ENCODE measurements at regions not wholly inside any gene's neighbourhood (a gene's known extent, or its start where the extent isn't known, plus 50 kb on each side); places are given as distances from the start of the nearest gene placed in this dataset.
"Not testable (repeated sequence)": the region's sequence is repeated elsewhere in the genome, so short reads cannot be mapped to it uniquely, and the experiment has no call there.

GRCh38 chr10:20601941-20602461 lies 295.1 kb downstream of the NEBL start:
- Histone ChIP-seq H3K27me3 (ENCODE audit: control insufficient read depth in 3 of 3, insufficient read depth in 3 of 3, low read length in 3 of 3) (no peaks in the 10 kb centered on the region), H3K9ac (ENCODE audit: low read depth in 1 of 3, low read length in 3 of 3) (no peak overlapping the region), H3K4me1 (ENCODE audit: control insufficient read depth in 3 of 3, insufficient read depth in 3 of 3, low read length in 3 of 3) (no peaks in the 10 kb centered on the region), H3K27ac (ENCODE audit: low read depth, low read length) (no peak overlapping the region), H3K4me3 (ENCODE audit: low read length in 3 of 3) (no peak overlapping the region), H3K9me3 (ENCODE audit: control insufficient read depth in 3 of 3, low read length in 3 of 3) (no peaks in the 10 kb centered on the region), H3K36me3 (ENCODE audit: control insufficient read depth in 3 of 3, insufficient read depth in 3 of 3, low read length in 3 of 3) (no peaks in the 10 kb centered on the region)

GRCh38 chr10:20598590-20598989 lies 298.5 kb downstream of the NEBL start:
- Histone ChIP-seq H3K4me1 (ENCODE audit: control insufficient read depth in 3 of 3, insufficient read depth in 3 of 3, low read length in 3 of 3) (no peaks in the 10 kb centered on the region), H3K27ac (ENCODE audit: low read depth, low read length) (no peak overlapping the region), H3K9me3 (ENCODE audit: control insufficient read depth in 3 of 3, low read length in 3 of 3) (no peaks in the 10 kb centered on the region), H3K4me3 (ENCODE audit: low read length in 3 of 3) (no peak overlapping the region), H3K36me3 (ENCODE audit: control insufficient read depth in 3 of 3, insufficient read depth in 3 of 3, low read length in 3 of 3) (no peaks in the 10 kb centered on the region), H3K9ac (ENCODE audit: low read depth in 1 of 3, low read length in 3 of 3) (no peak overlapping the region), H3K27me3 (ENCODE audit: control insufficient read depth in 3 of 3, insufficient read depth in 3 of 3, low read length in 3 of 3) (no peaks in the 10 kb centered on the region)

- H3K4me1 ChIP-seq (ENCODE audit: control insufficient read depth in 3 of 3, insufficient read depth in 3 of 3, low read length in 3 of 3): no peaks in the 10 kb centered on the region
- no peaks in the 10 kb centered on the region for H3K27me3 ChIP-seq (ENCODE audit: control insufficient read depth in 3 of 3, insufficient read depth in 3 of 3, low read length in 3 of 3)
- H3K9ac ChIP-seq (ENCODE audit: low read depth in 1 of 3, low read length in 3 of 3): no peak overlapping the region
- no peaks in the 10 kb centered on the region for H3K36me3 ChIP-seq (ENCODE audit: control insufficient read depth in 3 of 3, insufficient read depth in 3 of 3, low read length in 3 of 3)
- H3K9me3 ChIP-seq (ENCODE audit: control insufficient read depth in 3 of 3, low read length in 3 of 3): no peaks in the 10 kb centered on the region
- no peak overlapping the region for H3K27ac ChIP-seq (ENCODE audit: low read depth, low read length)
- no peak overlapping the region for H3K4me3 ChIP-seq (ENCODE audit: low read length in 3 of 3)
These were observed 300.2 kb downstream of the NEBL start for GRCh38 chr10:20596911-20597310.

GRCh38 chr10:20596065-20596755 lies 300.9 kb downstream of the NEBL start:
- no peak overlapping the region for H3K27ac ChIP-seq (ENCODE audit: low read depth, low read length)
- no peak overlapping the region for H3K9ac ChIP-seq (ENCODE audit: low read depth in 1 of 3, low read length in 3 of 3)
- no peak overlapping the region for H3K4me3 ChIP-seq (ENCODE audit: low read length in 3 of 3)
- H3K36me3 ChIP-seq (ENCODE audit: control insufficient read depth in 3 of 3, insufficient read depth in 3 of 3, low read length in 3 of 3): no peaks in the 10 kb centered on the region
- H3K4me1 ChIP-seq (ENCODE audit: control insufficient read depth in 3 of 3, insufficient read depth in 3 of 3, low read length in 3 of 3): no peaks in the 10 kb centered on the region
- H3K9me3 ChIP-seq (ENCODE audit: control insufficient read depth in 3 of 3, low read length in 3 of 3): no peaks in the 10 kb centered on the region
- H3K27me3 ChIP-seq (ENCODE audit: control insufficient read depth in 3 of 3, insufficient read depth in 3 of 3, low read length in 3 of 3): no peaks in the 10 kb centered on the region

GRCh38 chr10:20593649-20594048 lies 303.5 kb downstream of the NEBL start:
- Histone ChIP-seq H3K27ac (ENCODE audit: low read depth, low read length) (no peak overlapping the region), H3K9ac (ENCODE audit: low read depth in 1 of 3, low read length in 3 of 3) (no peak overlapping the region), H3K27me3 (ENCODE audit: control insufficient read depth in 3 of 3, insufficient read depth in 3 of 3, low read length in 3 of 3) (no peaks in the 10 kb centered on the region), H3K36me3 (ENCODE audit: control insufficient read depth in 3 of 3, insufficient read depth in 3 of 3, low read length in 3 of 3) (no peaks in the 10 kb centered on the region), H3K4me1 (ENCODE audit: control insufficient read depth in 3 of 3, insufficient read depth in 3 of 3, low read length in 3 of 3) (no peaks in the 10 kb centered on the region), H3K9me3 (ENCODE audit: control insufficient read depth in 3 of 3, low read length in 3 of 3) (no peaks in the 10 kb centered on the region), H3K4me3 (ENCODE audit: low read length in 3 of 3) (no peak overlapping the region)

GRCh38 chr10:20582041-20582440 lies 315.1 kb downstream of the NEBL start:
- H3K9ac ChIP-seq (ENCODE audit: low read depth in 1 of 3, low read length in 3 of 3): no peak overlapping the region
- H3K36me3 ChIP-seq (ENCODE audit: control insufficient read depth in 3 of 3, insufficient read depth in 3 of 3, low read length in 3 of 3): no peaks in the 10 kb centered on the region
- no peak overlapping the region for H3K27ac ChIP-seq (ENCODE audit: low read depth, low read length)
- H3K9me3 ChIP-seq (ENCODE audit: control insufficient read depth in 3 of 3, low read length in 3 of 3): peaks cover 0 to 9% (median 0%) of the 10 kb centered on the region in 3 donors
- H3K4me1 ChIP-seq (ENCODE audit: control insufficient read depth in 3 of 3, insufficient read depth in 3 of 3, low read length in 3 of 3): no peaks in the 10 kb centered on the region
- H3K27me3 ChIP-seq (ENCODE audit: control insufficient read depth in 3 of 3, insufficient read depth in 3 of 3, low read length in 3 of 3): no peaks in the 10 kb centered on the region
- no peak overlapping the region for H3K4me3 ChIP-seq (ENCODE audit: low read length in 3 of 3)

- Histone ChIP-seq H3K27ac (ENCODE audit: low read depth, low read length) (no peak overlapping the region), H3K9me3 (ENCODE audit: control insufficient read depth in 3 of 3, low read length in 3 of 3) (no peaks in the 10 kb centered on the region), H3K4me3 (ENCODE audit: low read length in 3 of 3) (no peak overlapping the region), H3K9ac (ENCODE audit: low read depth in 1 of 3, low read length in 3 of 3) (no peak overlapping the region), H3K27me3 (ENCODE audit: control insufficient read depth in 3 of 3, insufficient read depth in 3 of 3, low read length in 3 of 3) (no peaks in the 10 kb centered on the region), H3K36me3 (ENCODE audit: control insufficient read depth in 3 of 3, insufficient read depth in 3 of 3, low read length in 3 of 3) (no peaks in the 10 kb centered on the region), H3K4me1 (ENCODE audit: control insufficient read depth in 3 of 3, insufficient read depth in 3 of 3, low read length in 3 of 3) (no peaks in the 10 kb centered on the region)
These were observed 323.2 kb downstream of the NEBL start for GRCh38 chr10:20573924-20574323.

GRCh38 chr10:20555990-20556389 lies 341.1 kb downstream of the NEBL start:
- not testable (repeated sequence) for H3K36me3 ChIP-seq (ENCODE audit: control insufficient read depth in 3 of 3, insufficient read depth in 3 of 3, low read length in 3 of 3); H3K9me3 ChIP-seq (ENCODE audit: control insufficient read depth in 3 of 3, low read length in 3 of 3); H3K27me3 ChIP-seq (ENCODE audit: control insufficient read depth in 3 of 3, insufficient read depth in 3 of 3, low read length in 3 of 3); H3K9ac ChIP-seq (ENCODE audit: low read depth in 1 of 3, low read length in 3 of 3); H3K4me3 ChIP-seq (ENCODE audit: low read length in 3 of 3); H3K4me1 ChIP-seq (ENCODE audit: control insufficient read depth in 3 of 3, insufficient read depth in 3 of 3, low read length in 3 of 3); H3K27ac ChIP-seq (ENCODE audit: low read depth, low read length)

GRCh38 chr10:20552382-20552781 lies 344.7 kb downstream of the NEBL start:
- Histone ChIP-seq H3K4me1 (ENCODE audit: control insufficient read depth in 3 of 3, insufficient read depth in 3 of 3, low read length in 3 of 3) (no peaks in the 10 kb centered on the region), H3K4me3 (ENCODE audit: low read length in 3 of 3) (no peak overlapping the region), H3K27ac (ENCODE audit: low read depth, low read length) (no peak overlapping the region), H3K27me3 (ENCODE audit: control insufficient read depth in 3 of 3, insufficient read depth in 3 of 3, low read length in 3 of 3) (no peaks in the 10 kb centered on the region), H3K36me3 (ENCODE audit: control insufficient read depth in 3 of 3, insufficient read depth in 3 of 3, low read length in 3 of 3) (no peaks in the 10 kb centered on the region), H3K9me3 (ENCODE audit: control insufficient read depth in 3 of 3, low read length in 3 of 3) (no peaks in the 10 kb centered on the region), H3K9ac (ENCODE audit: low read depth in 1 of 3, low read length in 3 of 3) (no peak overlapping the region)

- Histone ChIP-seq H3K36me3 (ENCODE audit: control insufficient read depth in 3 of 3, insufficient read depth in 3 of 3, low read length in 3 of 3) (no peaks in the 10 kb centered on the region), H3K27me3 (ENCODE audit: control insufficient read depth in 3 of 3, insufficient read depth in 3 of 3, low read length in 3 of 3) (no peaks in the 10 kb centered on the region), H3K4me3 (ENCODE audit: low read length in 3 of 3) (no peak overlapping the region), H3K4me1 (ENCODE audit: control insufficient read depth in 3 of 3, insufficient read depth in 3 of 3, low read length in 3 of 3) (no peaks in the 10 kb centered on the region), H3K27ac (ENCODE audit: low read depth, low read length) (no peak overlapping the region), H3K9me3 (ENCODE audit: control insufficient read depth in 3 of 3, low read length in 3 of 3) (no peaks in the 10 kb centered on the region), H3K9ac (ENCODE audit: low read depth in 1 of 3, low read length in 3 of 3) (no peak overlapping the region)
These were observed 345.4 kb downstream of the NEBL start for GRCh38 chr10:20551761-20552160.
